ENCODE measurements at regions not wholly inside any gene's neighbourhood (a gene's known extent, or its start where the extent isn't known, plus 50 kb on each side); places are given as distances from the start of the nearest gene placed in this dataset.

- DNase-seq, result no peak
- no peaks in the 10 kb centered on the region for H4K20me1 ChIP-seq (ENCODE audit: insufficient read depth)
- H3K4me2 ChIP-seq, result no peak overlapping the region
- POLR2A ChIA-PET, result no interaction called here
- H3K79me2 ChIP-seq (ENCODE audit: insufficient read depth), result no peaks in the 10 kb centered on the region
- H3K4me3 ChIP-seq (ENCODE audit: low read depth in 2 of 2, low read length in 1 of 2), result no peak overlapping the region
- no peaks in the 10 kb centered on the region for H3K9me3 ChIP-seq
- no peaks in the 10 kb centered on the region for H3K36me3 ChIP-seq (replicated peaks in 1 of 2; ENCODE audit: control insufficient read depth in 1 of 2, insufficient read depth in 2 of 2, low read length in 1 of 2)
- no peaks in the 10 kb centered on the region for H3K27me3 ChIP-seq (ENCODE audit: insufficient read depth)
- H3K4me1 ChIP-seq (ENCODE audit: control insufficient read depth in 1 of 2, insufficient read depth in 2 of 2, low read depth in 1 of 2, low read length in 1 of 2), result no peaks in the 10 kb centered on the region
- no peak overlapping the region for H3K27ac ChIP-seq (ENCODE audit: low read depth in 2 of 2, low read length in 1 of 2)
- CTCF ChIA-PET, result no interaction called here
- peaks cover 5% of the 10 kb centered on the region for H3F3A ChIP-seq (replicated peaks; ENCODE audit: insufficient read depth)
- no peaks in the 10 kb centered on the region for H3K9me2 ChIP-seq
- H3K9ac ChIP-seq, result no peak overlapping the region
- TF ChIP-seq GATA2 (CRISPR knock-in tag; IDR thresholded peaks at IDR 0.05) (no peak), ZBTB33 (IDR thresholded peaks at IDR 0.05; ENCODE audit: borderline replicate concordance, low read depth) (no peak), CHD2 (IDR thresholded peaks at IDR 0.05; ENCODE audit: low read length, partially characterized antibody) (no peak), JUND (IDR thresholded peaks at IDR 0.05) (no peak), MAX (IDR thresholded peaks at IDR 0.05; ENCODE audit: low read depth) (no peak), TCF12 (IDR thresholded peaks at IDR 0.05) (no peak), MXI1 (IDR thresholded peaks at IDR 0.05; ENCODE audit: low read depth, low read length) (no peak), NFIC (IDR thresholded peaks at IDR 0.05; ENCODE audit: borderline replicate concordance) (no peak), NRF1 (IDR thresholded peaks at IDR 0.05; ENCODE audit: low read depth, low read length) (no peak), RCOR1 (IDR thresholded peaks at IDR 0.05; ENCODE audit: low read length) (no peak), EZH2phosphoT487 (IDR thresholded peaks at IDR 0.05; ENCODE audit: borderline replicate concordance, low read depth) (no peak)
- no peak overlapping the region; the same call in 1 of the 2 replicates for H2AFZ ChIP-seq (ENCODE audit: low read depth)
Measured at GRCh38 chr12:76135456-76135855, 51.0 kb upstream of the NAP1L1 start.

Small RNA genes lying in the stretch of these regions (small RNA-seq; reads per million reads assigned to genes)
- gene RNU6-1271P, result 0 reads per million in 7 experiments
